HG03196 (cell line): ENCODE measurements at regions not wholly inside any gene's neighbourhood (a gene's known extent, or its start where the extent isn't known, plus 50 kb on each side); places are given as distances from the start of the nearest gene placed in this dataset.

Experiments
- ATAC-seq: cut with Tn5 transposase; IDR thresholded peaks from one replicate; pipeline ENCODE4 v1.9.1; 2021; ENCODE audit not compliant: unreplicated experiment

- no peak for ATAC-seq
These were observed 68.4 kb downstream of the VEGFA start for GRCh38 chr6:43838276-43839036.

- ATAC-seq = no peak
These were observed 67.5 kb downstream of the VEGFA start for GRCh38 chr6:43837507-43837906.

- no peak for ATAC-seq
These were observed 66.7 kb downstream of the VEGFA start for GRCh38 chr6:43836507-43837240.
